Mammary epithelial cell (primary cell): ENCODE measurements at regions not wholly inside any gene's neighbourhood (a gene's known extent, or its start where the extent isn't known, plus 50 kb on each side); places are given as distances from the start of the nearest gene placed in this dataset.

Experiments
- CTCF ChIP-seq, 2 donors: IDR thresholded peaks in 1 of 2; conservative IDR thresholded peaks in 1 of 2; 2 replicates each; pipeline ENCODE4 v1.5.1; 2011 to 2012; ENCODE audit warnings: inconsistent platforms in 2 of 2, low read length in 2 of 2, mild to moderate bottlenecking in 2 of 2, control low read depth in 1 of 2, low read depth in 1 of 2; ENCODE audit not compliant: insufficient read depth in 1 of 2; ENCODE audit errors: extremely low read depth in 1 of 2
- EZH2 ChIP-seq: IDR thresholded peaks from 2 replicates; pipeline ENCODE4 v1.6.1; 2012; ENCODE audit warnings: low read length, inconsistent platforms, borderline replicate concordance

- TF ChIP-seq CTCF (conservative IDR thresholded peaks at IDR 0.05 in 1 of 2, IDR thresholded peaks at IDR 0.05 in 1 of 2; ENCODE audit: extremely low read depth in 1 of 2, insufficient read depth in 1 of 2, low read depth in 1 of 2, low read length in 2 of 2), result no peak
- TF ChIP-seq EZH2, result no peak
These were observed 283.1 kb downstream of the TDRD15 start for GRCh38 chr2:21406911-21407310.
